DND-41 (cell line): ENCODE measurements at regions not wholly inside any gene's neighbourhood (a gene's known extent, or its start where the extent isn't known, plus 50 kb on each side); places are given as distances from the start of the nearest gene placed in this dataset.

Experiments
- EZH2 ChIP-seq: IDR thresholded peaks from 3 replicates; pipeline ENCODE4 v1.6.1; 2012; ENCODE audit warnings: borderline replicate concordance, low read depth, mild to moderate bottlenecking, moderate library complexity, low read length, inconsistent platforms; ENCODE audit not compliant: severe bottlenecking
- TF ChIP-seq, protein P1 (sequence below): IDR thresholded peaks from 2 replicates; pipeline ENCODE4 v1.5.1; 2012; ENCODE audit warnings: borderline replicate concordance, low read length, moderate library complexity, mild to moderate bottlenecking; ENCODE audit not compliant: poor library complexity, severe bottlenecking; ENCODE audit errors: extremely low read depth

GRCh38 chr3:59612444-59612715 is 562.6 kb upstream of the CFAP20DC start:
- TF ChIP-seq, protein P1, sequence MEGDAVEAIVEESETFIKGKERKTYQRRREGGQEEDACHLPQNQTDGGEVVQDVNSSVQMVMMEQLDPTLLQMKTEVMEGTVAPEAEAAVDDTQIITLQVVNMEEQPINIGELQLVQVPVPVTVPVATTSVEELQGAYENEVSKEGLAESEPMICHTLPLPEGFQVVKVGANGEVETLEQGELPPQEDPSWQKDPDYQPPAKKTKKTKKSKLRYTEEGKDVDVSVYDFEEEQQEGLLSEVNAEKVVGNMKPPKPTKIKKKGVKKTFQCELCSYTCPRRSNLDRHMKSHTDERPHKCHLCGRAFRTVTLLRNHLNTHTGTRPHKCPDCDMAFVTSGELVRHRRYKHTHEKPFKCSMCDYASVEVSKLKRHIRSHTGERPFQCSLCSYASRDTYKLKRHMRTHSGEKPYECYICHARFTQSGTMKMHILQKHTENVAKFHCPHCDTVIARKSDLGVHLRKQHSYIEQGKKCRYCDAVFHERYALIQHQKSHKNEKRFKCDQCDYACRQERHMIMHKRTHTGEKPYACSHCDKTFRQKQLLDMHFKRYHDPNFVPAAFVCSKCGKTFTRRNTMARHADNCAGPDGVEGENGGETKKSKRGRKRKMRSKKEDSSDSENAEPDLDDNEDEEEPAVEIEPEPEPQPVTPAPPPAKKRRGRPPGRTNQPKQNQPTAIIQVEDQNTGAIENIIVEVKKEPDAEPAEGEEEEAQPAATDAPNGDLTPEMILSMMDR, result no peak
- TF ChIP-seq EZH2, result no peak
